ENCODE measurements at regions not wholly inside any gene's neighbourhood (a gene's known extent, or its start where the extent isn't known, plus 50 kb on each side); places are given as distances from the start of the nearest gene placed in this dataset.

DNA sequence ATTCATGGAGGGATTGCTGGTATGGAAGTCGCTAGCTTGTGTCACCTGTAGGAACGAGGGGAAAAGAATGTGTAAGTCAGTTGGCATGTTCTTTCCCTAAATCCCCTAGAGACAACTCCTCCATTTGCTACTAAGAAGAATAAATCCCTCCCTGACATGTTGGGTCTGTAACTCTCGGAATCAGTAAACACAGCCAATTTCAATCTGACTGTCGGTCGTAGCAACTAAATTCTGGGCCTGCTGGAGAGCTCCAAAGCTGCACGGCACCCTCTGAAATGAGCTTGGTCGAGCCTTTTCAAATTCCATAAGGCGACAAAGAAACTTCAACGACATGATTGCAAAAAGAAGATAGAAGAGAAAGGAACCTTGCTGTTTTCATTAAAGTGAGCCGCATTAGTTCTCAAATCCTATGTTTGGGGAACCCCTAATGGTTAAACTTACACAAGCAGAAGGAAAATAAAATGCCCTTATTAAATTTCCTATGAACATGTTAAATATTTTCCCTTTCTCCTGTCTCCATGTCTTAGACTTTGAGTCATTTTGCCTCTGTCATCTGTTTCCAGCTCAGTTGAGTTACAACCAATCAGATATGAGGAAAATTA, 735.8 kb upstream of the WWC1 start:
- DNase-seq (ENCODE audit: low read depth) = no peak
- H3K4me3 ChIP-seq (ENCODE audit: low read depth, low read length) = no peak overlapping the region
- TF ChIP-seq, protein P1, sequence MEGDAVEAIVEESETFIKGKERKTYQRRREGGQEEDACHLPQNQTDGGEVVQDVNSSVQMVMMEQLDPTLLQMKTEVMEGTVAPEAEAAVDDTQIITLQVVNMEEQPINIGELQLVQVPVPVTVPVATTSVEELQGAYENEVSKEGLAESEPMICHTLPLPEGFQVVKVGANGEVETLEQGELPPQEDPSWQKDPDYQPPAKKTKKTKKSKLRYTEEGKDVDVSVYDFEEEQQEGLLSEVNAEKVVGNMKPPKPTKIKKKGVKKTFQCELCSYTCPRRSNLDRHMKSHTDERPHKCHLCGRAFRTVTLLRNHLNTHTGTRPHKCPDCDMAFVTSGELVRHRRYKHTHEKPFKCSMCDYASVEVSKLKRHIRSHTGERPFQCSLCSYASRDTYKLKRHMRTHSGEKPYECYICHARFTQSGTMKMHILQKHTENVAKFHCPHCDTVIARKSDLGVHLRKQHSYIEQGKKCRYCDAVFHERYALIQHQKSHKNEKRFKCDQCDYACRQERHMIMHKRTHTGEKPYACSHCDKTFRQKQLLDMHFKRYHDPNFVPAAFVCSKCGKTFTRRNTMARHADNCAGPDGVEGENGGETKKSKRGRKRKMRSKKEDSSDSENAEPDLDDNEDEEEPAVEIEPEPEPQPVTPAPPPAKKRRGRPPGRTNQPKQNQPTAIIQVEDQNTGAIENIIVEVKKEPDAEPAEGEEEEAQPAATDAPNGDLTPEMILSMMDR (IDR thresholded peaks at IDR 0.05; ENCODE audit: insufficient read depth, low read length) = no peak

DNA sequence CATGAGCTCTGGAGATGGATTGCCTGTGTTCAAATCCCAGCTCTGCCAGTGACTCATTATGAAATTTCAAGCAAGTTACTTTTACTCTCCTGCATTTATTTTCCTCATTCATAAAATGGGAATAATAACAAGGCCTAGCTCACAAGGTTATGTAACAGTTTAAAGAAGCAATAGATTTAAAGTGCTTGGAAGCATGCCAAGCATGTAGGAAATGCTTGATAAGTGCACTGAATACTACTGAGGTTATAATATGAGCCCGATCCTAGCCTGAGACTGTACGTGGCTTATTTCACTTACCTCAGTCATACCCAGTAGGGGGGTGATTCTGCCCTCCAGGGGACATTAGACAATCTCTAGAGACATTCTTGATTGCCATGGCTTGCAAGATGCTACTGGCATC, 734.1 kb upstream of the WWC1 start:
- TF ChIP-seq, protein P1 (IDR thresholded peaks at IDR 0.05; ENCODE audit: insufficient read depth, low read length) = no peak
- DNase-seq (ENCODE audit: low read depth) = no peak

DNA sequence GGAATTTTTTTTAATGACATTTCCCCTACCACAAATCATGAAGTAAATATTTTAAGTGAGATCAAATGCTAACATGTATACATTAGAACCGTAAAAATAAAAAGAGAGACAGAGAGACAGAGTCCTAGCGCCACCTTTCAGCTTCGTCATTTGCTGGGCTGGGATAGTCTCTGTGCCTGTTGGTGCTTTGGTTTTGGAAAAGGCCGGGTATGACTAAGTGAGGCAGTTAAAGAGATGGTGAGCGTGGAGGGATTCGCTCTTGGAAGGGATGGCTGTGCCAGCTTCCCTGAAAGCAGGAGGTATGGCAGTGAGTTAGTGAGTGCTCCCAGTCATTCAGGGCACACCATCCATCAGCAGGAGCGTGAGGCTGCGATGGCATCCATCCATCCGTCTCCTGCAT, 729.6 kb upstream of the WWC1 start:
- TF ChIP-seq, protein P1 (IDR thresholded peaks at IDR 0.05; ENCODE audit: insufficient read depth, low read length) = no peak
- no peak overlapping the region for H3K4me3 ChIP-seq (ENCODE audit: low read depth, low read length)
- DNase-seq (ENCODE audit: low read depth) = no peak

More for the DNA sequence above, 734.1 kb upstream of the WWC1 start:
- H3K4me3 ChIP-seq (ENCODE audit: low read depth, low read length) = no peak overlapping the region

DNA sequence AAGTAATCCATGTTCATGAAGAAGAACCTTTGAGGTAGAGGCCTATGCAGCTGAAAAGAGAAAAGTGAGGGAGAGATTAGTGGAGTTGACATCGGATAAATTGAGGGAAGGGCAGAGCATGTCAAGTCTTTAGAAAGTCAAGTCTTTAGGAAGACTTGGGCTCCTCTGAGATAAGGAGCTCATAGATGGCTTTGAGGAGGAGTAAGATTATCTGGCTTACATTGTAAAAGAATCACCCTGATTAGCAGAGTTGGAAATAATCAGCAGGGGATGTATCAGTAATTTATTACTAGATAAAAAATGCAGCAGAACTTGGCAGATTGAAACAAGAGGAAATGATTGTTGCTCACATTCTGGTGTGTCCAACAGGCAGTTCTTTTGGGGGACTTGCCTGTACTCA, 727.2 kb upstream of the WWC1 start:
- no peak for DNase-seq (ENCODE audit: low read depth)
- H3K4me3 ChIP-seq (ENCODE audit: low read depth, low read length) = no peak overlapping the region
- TF ChIP-seq, protein P1 (IDR thresholded peaks at IDR 0.05; ENCODE audit: insufficient read depth, low read length) = no peak

DNA sequence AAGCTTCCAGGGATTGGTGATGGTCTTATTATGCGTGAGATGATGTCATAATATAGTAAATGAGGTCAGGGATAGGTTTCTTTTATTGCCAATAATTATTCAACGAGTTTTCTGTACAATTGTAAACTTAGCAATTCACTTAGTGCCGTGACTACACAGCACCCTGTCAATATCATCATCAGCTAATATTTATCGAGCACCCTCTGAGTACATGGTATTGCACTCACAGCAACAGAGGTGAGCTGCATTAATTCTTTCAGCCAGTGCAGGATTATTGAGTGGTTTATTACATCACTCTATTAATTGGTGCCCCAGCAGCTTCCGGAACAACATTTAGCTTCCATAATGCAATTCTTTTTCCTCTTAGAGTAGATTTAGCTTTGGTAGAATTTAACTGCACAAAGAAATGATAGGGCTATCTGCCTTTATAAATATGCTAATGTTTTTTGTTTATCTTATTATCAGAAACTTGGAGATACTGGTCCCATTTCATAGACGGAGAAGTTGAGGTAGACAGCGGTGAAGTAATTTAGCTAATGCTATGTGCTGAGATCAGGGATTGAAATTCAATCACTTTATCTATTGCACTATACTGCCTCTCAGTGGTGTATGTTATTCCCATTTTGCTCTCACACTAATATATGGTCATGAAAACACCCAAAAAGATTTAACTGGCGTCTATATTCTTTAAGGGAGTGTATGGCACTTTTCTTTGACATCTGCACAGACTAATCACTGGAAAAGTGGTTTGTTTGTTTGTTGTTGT, 726.1 kb upstream of the WWC1 start:
- TF ChIP-seq, protein P1 (IDR thresholded peaks at IDR 0.05; ENCODE audit: insufficient read depth, low read length) = peak; percentile 29

DNA sequence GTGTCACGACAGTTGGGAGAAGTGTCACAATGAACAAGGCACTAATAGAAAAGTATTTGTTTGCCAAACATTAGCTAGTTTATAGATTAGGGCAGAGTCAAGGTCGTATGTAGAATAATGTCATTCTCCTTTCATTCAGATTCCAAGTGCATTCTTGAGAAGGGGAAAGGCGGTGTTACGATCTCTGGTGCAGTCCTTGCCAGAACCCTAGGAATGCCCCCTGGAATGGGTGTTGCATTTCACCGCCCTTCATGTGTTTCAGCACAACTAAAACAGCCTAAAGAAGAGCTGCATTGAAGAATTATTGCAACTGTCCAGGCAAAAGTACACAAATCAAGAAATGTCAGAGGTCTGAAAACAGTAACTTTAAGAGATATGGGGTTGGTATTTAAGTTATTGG, 721.0 kb upstream of the WWC1 start:
- TF ChIP-seq, protein P1 (IDR thresholded peaks at IDR 0.05; ENCODE audit: insufficient read depth, low read length) = no peak
- no peak overlapping the region for H3K4me3 ChIP-seq (ENCODE audit: low read depth, low read length)
- DNase-seq (ENCODE audit: low read depth) = no peak

More for the DNA sequence above, 726.1 kb upstream of the WWC1 start:
- peak; percentile 35 for DNase-seq (ENCODE audit: low read depth)
- no peak overlapping the region for H3K4me3 ChIP-seq (ENCODE audit: low read depth, low read length)
